HCT116 (cell line): ENCODE measurements at regions not wholly inside any gene's neighbourhood (a gene's known extent, or its start where the extent isn't known, plus 50 kb on each side); places are given as distances from the start of the nearest gene placed in this dataset.

Experiments used
- ATF3 ChIP-seq: IDR thresholded peaks from 2 replicates; pipeline ENCODE4 v1.6.1; 2012
- CEBPB ChIP-seq: IDR thresholded peaks from 2 replicates; pipeline ENCODE4 v1.6.1; 2012; ENCODE audit warnings: low read depth
- CTCF ChIP-seq, 3 experiments: fragments of 200-600 bp in 1 of 3; sonication (generic) in 1 of 3; IDR thresholded peaks in 2 of 3; conservative IDR thresholded peaks in 1 of 3; 2 replicates each; pipeline ENCODE4 v1.5.1; 2012 to 2017; ENCODE audit warnings: low read depth in 2 of 3, low read length in 2 of 3, antibody characterized with exemption in 1 of 3, borderline replicate concordance in 1 of 3, control low read depth in 1 of 3, mild to moderate bottlenecking in 1 of 3, mixed read lengths in 1 of 3, mixed run types in 1 of 3, moderate library complexity in 1 of 3; ENCODE audit not compliant: insufficient read depth in 1 of 3
- POLR2A ChIP-seq: IDR thresholded peaks from 2 replicates; pipeline ENCODE4 v1.7.0; 2011; ENCODE audit warnings: borderline replicate concordance; ENCODE audit not compliant: insufficient read depth, insufficient read length; ENCODE audit errors: extremely low read depth
- POLR2AphosphoS5 ChIP-seq: IDR thresholded peaks from 2 replicates; pipeline ENCODE4 v1.6.1; 2011; ENCODE audit warnings: mild to moderate bottlenecking, low read depth, low read length, moderate library complexity
- RAD21 ChIP-seq: IDR thresholded peaks from 2 replicates; pipeline ENCODE4 v1.6.1; 2012; ENCODE audit warnings: low read depth, mild to moderate bottlenecking
- REST ChIP-seq: IDR thresholded peaks from 2 replicates; pipeline ENCODE4 v1.6.1; 2012; ENCODE audit warnings: low read depth
- SIN3A ChIP-seq: IDR thresholded peaks from 2 replicates; pipeline ENCODE4 v1.6.1; 2012; ENCODE audit warnings: low read depth
- SP1 ChIP-seq: IDR thresholded peaks from 2 replicates; pipeline ENCODE4 v1.6.1; 2012; ENCODE audit warnings: low read depth
- TCF7L2 ChIP-seq: IDR thresholded peaks from 2 replicates; pipeline ENCODE4 v1.7.0; 2011; ENCODE audit warnings: borderline replicate concordance, inconsistent platforms; ENCODE audit not compliant: insufficient read depth, insufficient read length; ENCODE audit errors: extremely low read depth
- ZNF274 ChIP-seq: fragments of 200-500 bp; sonication (Bioruptor generic); IDR thresholded peaks from 2 replicates; pipeline ENCODE4 v1.6.1; 2014; ENCODE audit warnings: mild to moderate bottlenecking, low read depth, low read length, inconsistent platforms

- TF ChIP-seq CTCF (IDR thresholded peaks at IDR 0.05 in 2 of 3, conservative IDR thresholded peaks at IDR 0.05 in 1 of 3; ENCODE audit: borderline replicate concordance in 1 of 3, insufficient read depth in 1 of 3, low read depth in 2 of 3, low read length in 2 of 3) (no peak), TCF7L2 (no peak), POLR2A (no peak), SIN3A (no peak), SP1 (no peak), ATF3 (no peak), ZNF274 (no peak), CEBPB (no peak), REST (no peak), POLR2AphosphoS5 (no peak), RAD21 (no peak)
Observed at GRCh38 chr19:28855216-28855615, 357.7 kb downstream of the UQCRFS1 start.
